ENCODE measurements at regions not wholly inside any gene's neighbourhood (a gene's known extent, or its start where the extent isn't known, plus 50 kb on each side); places are given as distances from the start of the nearest gene placed in this dataset.

DNA sequence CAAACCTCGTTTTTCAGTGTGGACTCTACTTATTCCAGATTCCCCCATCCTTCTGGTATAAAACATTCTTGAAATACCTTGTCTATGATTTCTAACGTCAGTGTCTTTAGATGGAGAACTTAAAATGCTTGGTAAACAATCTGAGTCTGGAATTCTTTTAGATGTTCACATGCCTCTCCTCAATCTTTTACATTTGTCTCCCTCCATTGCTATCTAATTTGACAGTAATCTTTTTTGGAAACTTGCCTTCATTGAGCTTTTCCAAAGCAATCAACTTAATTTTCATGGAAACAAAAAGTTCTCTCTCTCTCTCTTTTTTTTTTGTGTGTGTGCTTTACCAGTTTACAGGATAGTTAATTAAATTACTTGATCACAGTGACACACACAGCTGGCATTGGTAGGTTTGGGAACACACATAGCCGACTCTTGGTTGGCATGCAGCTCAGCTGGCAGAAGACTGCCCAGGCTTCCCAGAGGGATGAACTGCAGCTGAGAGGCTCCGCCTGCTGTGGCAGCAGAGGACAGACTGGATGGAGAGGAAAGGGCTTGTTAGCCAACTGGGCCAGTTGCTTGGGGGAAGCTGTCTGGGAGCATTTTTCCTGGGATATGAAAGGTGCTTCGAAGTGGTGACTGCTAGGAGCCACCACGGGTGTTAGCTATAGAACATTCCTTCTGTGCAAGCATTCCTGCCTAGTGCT, 271.3 kb downstream of the ZSWIM6 start:
- no peaks in the 10 kb centered on the region for H3K36me3 Mint-ChIP-seq
- intact Hi-C loops (cut with micrococcal nuclease): no loop called here
- no peaks in the 10 kb centered on the region for H3K9me3 Mint-ChIP-seq
- H3K4me1 ChIP-seq (ENCODE audit: control insufficient read depth in 2 of 2, insufficient read depth in 2 of 2, low read length in 2 of 2): no peaks in the 10 kb centered on the region
- H3K27me3 Mint-ChIP-seq: peaks cover 0 to 28% (median 12%) of the 10 kb centered on the region in 5 donors
- CTCF ChIA-PET: no interaction called here
- no peak overlapping the region for H3K4me3 Mint-ChIP-seq
- H3K36me3 ChIP-seq (ENCODE audit: control insufficient read depth in 2 of 3, insufficient read depth in 3 of 3, low read length in 3 of 3): no peaks in the 10 kb centered on the region
- POLR2A ChIA-PET: no interaction called here
- H3K27ac Mint-ChIP-seq: no peak overlapping the region
- H3K9me3 ChIP-seq (ENCODE audit: control insufficient read depth in 2 of 3, low read length in 3 of 3): no peaks in the 10 kb centered on the region
- DNase-seq (no peak), ATAC-seq (no peak)
- H3K4me3 ChIP-seq (ENCODE audit: low read length): no peak overlapping the region
- no peaks in the 10 kb centered on the region for H3K27me3 ChIP-seq (ENCODE audit: control insufficient read depth in 2 of 2, insufficient read depth in 2 of 2, low read length in 2 of 2)
- H3K4me1 Mint-ChIP-seq: peaks cover 0 to 4% (median 0%) of the 10 kb centered on the region in 7 donors
- H3K27ac ChIP-seq (ENCODE audit: low read depth, low read length): no peak overlapping the region

DNA sequence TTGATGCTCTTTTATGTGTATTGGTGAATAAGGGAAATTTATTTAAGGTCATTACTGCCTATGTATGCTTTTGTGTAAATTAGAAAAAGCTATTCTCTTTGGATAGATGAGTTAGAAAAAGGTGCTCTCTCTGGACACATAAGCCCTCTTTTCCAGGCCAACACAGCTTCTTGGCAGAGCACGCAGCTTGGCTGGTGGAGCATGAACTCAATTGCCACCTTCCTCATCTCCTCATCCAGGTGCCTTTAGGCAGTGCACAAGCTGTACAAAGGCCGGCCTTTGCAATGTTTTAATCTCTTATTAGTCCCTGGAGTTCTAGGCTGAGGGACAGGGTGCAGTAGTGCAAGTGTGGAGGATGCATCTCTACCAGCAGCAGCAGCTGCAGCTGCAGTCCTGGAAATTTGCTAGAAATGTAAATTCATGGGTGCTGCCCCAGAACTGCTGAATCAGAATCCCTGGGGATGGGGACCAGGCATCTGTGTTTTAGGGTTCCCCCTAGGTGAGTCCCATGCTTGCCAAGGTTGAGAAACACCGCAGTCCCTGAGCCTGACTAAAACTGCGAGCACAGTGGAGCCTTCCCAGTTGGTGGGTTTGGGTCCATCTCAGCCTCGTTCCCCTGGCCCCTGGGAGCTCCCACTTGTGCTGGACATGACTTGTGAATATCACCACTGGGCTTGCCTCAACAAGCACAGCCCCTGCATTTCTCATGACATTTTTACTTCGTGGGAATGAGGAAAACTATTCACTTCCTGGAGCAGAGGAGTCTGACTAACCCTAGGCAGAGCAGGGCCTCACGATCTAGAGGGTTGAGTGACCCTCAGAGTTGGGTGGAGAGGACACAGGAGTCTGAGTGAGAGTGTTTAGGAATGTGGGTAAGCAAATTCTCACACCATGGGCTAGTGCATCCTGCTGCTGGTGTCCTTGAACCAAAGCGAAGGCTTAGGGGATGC, 272.3 kb downstream of the ZSWIM6 start:
- Histone ChIP-seq H3K9me3 (ENCODE audit: control insufficient read depth in 2 of 3, low read length in 3 of 3) (no peaks in the 10 kb centered on the region), H3K4me3 (ENCODE audit: low read length) (no peak overlapping the region), H3K27me3 (ENCODE audit: control insufficient read depth in 2 of 2, insufficient read depth in 2 of 2, low read length in 2 of 2) (no peaks in the 10 kb centered on the region), H3K4me1 (ENCODE audit: control insufficient read depth in 2 of 2, insufficient read depth in 2 of 2, low read length in 2 of 2) (no peaks in the 10 kb centered on the region), H3K36me3 (ENCODE audit: control insufficient read depth in 2 of 3, insufficient read depth in 3 of 3, low read length in 3 of 3) (no peaks in the 10 kb centered on the region), H3K27ac (ENCODE audit: low read depth, low read length) (no peak overlapping the region)
- Mint-ChIP-seq H3K36me3 (no peaks in the 10 kb centered on the region), H3K27ac (no peak overlapping the region), H3K4me1 (peaks cover 0 to under 1% (median 0%) of the 10 kb centered on the region in 7 donors), H3K4me3 (no peak overlapping the region), H3K9me3 (no peaks in the 10 kb centered on the region), H3K27me3 (peaks cover 0 to 28% (median 12%) of the 10 kb centered on the region in 5 donors)
- ChIA-PET CTCF (no interaction called here), POLR2A (interaction anchor here (0.7 kb wide), 1 partner anchor 249 kb away, joined by 3 read pairs; no protein-coding TSS in a partner anchor)
- ATAC-seq (no peak), DNase-seq (no peak)
- intact Hi-C loops (cut with micrococcal nuclease): no loop called here

DNA sequence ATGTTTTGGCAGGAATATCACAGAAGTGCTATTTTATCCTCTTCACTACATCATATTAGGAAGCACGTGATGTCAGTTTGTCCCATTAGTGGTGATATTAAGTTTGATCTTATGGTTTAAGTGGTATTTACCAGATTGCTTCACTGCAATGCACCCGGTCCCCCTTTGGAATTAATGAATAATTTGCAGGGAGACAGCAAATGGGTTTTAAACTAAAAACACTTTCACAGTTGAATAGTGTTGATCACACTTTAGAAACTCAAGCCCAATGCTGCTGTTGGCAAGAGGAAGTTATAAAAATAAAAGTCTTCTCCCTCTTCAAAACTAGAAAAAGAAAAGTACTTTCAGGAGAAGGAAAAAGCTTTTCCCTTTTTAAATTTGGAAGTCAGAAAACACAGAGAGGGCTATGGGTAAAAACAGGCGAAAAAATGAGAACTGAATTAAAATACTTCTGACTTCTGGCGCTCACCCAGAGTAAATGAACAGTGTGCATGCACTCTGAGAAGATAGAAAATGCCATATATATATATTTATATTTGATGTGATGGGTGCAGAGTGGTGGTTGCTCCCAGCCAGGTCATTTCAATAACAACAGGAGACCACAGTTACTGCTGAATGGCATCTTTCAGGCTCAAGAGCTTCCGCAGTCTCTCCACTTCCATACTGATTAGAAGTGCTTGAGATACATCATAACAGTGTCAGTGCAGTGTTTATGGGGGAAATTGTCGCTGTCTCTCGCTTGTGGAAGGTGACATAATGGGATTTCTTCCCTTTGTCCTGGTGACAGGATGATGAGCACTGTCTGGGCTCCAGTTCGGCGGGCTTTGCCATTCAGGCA, 278.0 kb downstream of the ZSWIM6 start:
- no peaks in the 10 kb centered on the region for H3K9me3 ChIP-seq (ENCODE audit: control insufficient read depth in 2 of 3, low read length in 3 of 3)
- intact Hi-C loops (cut with micrococcal nuclease): no loop called here
- no peak overlapping the region for H3K4me3 Mint-ChIP-seq

DNA sequence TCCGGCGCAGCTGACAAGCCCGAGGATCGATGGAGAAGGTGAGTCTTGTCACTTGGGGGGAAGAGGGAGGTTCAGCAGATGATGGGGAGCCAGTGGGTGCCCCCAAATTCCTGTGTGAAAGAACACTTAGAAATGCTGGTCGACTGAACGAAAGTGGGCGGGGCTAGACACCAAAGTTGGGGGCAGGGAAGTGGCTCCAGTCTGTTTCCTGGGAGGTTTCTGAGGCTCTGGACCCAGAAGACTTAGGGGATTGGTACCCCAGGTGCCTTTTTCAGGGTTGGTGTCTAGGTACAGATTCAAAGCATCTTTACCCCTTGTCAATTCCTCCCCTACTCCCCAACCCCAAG, 278.6 kb downstream of the ZSWIM6 start:
- Mint-ChIP-seq H3K36me3 (no peaks in the 10 kb centered on the region), H3K9me3 (no peaks in the 10 kb centered on the region), H3K27ac (no peak overlapping the region), H3K4me3 (no peak overlapping the region), H3K27me3 (peaks cover 2 to 22% (median 12%) of the 10 kb centered on the region in 5 donors), H3K4me1 (no peaks in the 10 kb centered on the region)
- H3K4me1 ChIP-seq (ENCODE audit: control insufficient read depth in 2 of 2, insufficient read depth in 2 of 2, low read length in 2 of 2): no peaks in the 10 kb centered on the region
- DNase-seq (no peak), ATAC-seq (no peak)
- H3K9me3 ChIP-seq (ENCODE audit: control insufficient read depth in 2 of 3, low read length in 3 of 3): no peaks in the 10 kb centered on the region
- POLR2A ChIA-PET: no interaction called here
- intact Hi-C loops (cut with micrococcal nuclease): no loop called here
- no peaks in the 10 kb centered on the region for H3K36me3 ChIP-seq (ENCODE audit: control insufficient read depth in 2 of 3, insufficient read depth in 3 of 3, low read length in 3 of 3)
- no peak overlapping the region for H3K27ac ChIP-seq (ENCODE audit: low read depth, low read length)
- no peaks in the 10 kb centered on the region for H3K27me3 ChIP-seq (ENCODE audit: control insufficient read depth in 2 of 2, insufficient read depth in 2 of 2, low read length in 2 of 2)
- no peak overlapping the region for H3K4me3 ChIP-seq (ENCODE audit: low read length)
- CTCF ChIA-PET: no interaction called here

More for the DNA sequence above, 278.0 kb downstream of the ZSWIM6 start:
- H3K36me3 ChIP-seq (ENCODE audit: control insufficient read depth in 2 of 3, insufficient read depth in 3 of 3, low read length in 3 of 3): no peaks in the 10 kb centered on the region
- ATAC-seq: no peak
- no peak for DNase-seq
- no peaks in the 10 kb centered on the region for H3K4me1 ChIP-seq (ENCODE audit: control insufficient read depth in 2 of 2, insufficient read depth in 2 of 2, low read length in 2 of 2)
- no peaks in the 10 kb centered on the region for H3K27me3 ChIP-seq (ENCODE audit: control insufficient read depth in 2 of 2, insufficient read depth in 2 of 2, low read length in 2 of 2)
- no peaks in the 10 kb centered on the region for H3K4me1 Mint-ChIP-seq
- H3K9me3 Mint-ChIP-seq: no peaks in the 10 kb centered on the region
- peaks cover 2 to 24% (median 14%) of the 10 kb centered on the region in 5 donors for H3K27me3 Mint-ChIP-seq
- no peak overlapping the region for H3K27ac Mint-ChIP-seq
- H3K27ac ChIP-seq (ENCODE audit: low read depth, low read length): no peak overlapping the region
- H3K4me3 ChIP-seq (ENCODE audit: low read length): no peak overlapping the region
- ChIA-PET POLR2A (no interaction called here), CTCF (no interaction called here)
- no peaks in the 10 kb centered on the region for H3K36me3 Mint-ChIP-seq

DNA sequence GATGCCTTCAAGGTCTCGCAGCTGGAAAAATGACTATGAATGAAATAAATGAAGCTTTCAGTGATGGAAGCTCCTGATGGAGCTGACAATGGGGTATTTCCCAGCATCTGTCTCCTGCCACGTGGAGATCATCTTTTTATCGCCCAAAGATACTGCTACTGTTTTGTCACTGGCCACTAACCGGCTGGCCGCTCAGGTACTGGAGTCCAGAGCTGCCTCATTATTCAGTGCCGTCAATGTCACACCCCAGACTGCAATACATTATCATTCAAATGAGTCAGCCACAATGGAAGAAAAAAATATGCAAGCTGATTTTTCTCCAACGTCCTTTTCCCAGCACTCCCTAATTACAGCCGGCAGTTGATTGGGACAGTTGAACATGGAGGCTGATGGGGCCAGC, 280.4 kb downstream of the ZSWIM6 start:
- POLR2A ChIA-PET: no interaction called here
- Histone ChIP-seq H3K27ac (ENCODE audit: low read depth, low read length) (no peak overlapping the region), H3K9me3 (ENCODE audit: control insufficient read depth in 2 of 3, low read length in 3 of 3) (no peaks in the 10 kb centered on the region), H3K4me1 (ENCODE audit: control insufficient read depth in 2 of 2, insufficient read depth in 2 of 2, low read length in 2 of 2) (no peaks in the 10 kb centered on the region), H3K4me3 (ENCODE audit: low read length) (no peak overlapping the region), H3K27me3 (ENCODE audit: control insufficient read depth in 2 of 2, insufficient read depth in 2 of 2, low read length in 2 of 2) (no peaks in the 10 kb centered on the region), H3K36me3 (ENCODE audit: control insufficient read depth in 2 of 3, insufficient read depth in 3 of 3, low read length in 3 of 3) (no peaks in the 10 kb centered on the region)
- CTCF ChIA-PET: no interaction called here
- intact Hi-C loops (cut with micrococcal nuclease): no loop called here
- Mint-ChIP-seq H3K4me1 (no peaks in the 10 kb centered on the region), H3K4me3 (no peak overlapping the region), H3K9me3 (no peaks in the 10 kb centered on the region), H3K27me3 (peaks cover 0 to 17% (median 11%) of the 10 kb centered on the region in 5 donors), H3K36me3 (no peaks in the 10 kb centered on the region), H3K27ac (no peak overlapping the region)
- ATAC-seq: no peak
- DNase-seq: no peak

DNA sequence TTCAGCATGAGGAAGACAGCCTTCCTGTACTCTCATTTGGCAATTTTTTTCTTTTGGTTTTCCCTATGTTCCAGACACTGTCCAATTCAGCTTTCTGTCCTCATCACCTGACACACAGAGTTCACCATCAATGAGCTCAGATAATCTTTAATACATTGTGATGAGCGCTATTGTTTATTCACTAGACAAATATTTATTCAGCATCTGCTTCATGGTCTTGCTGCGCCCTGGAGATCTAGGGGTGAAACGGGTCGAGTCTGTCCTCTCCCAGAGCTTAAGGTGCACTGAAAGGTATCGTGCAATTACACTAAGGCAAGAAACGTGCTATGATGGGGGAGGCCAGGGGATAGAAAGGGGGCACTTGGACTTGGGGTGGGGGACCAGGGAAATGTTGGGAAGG, 281.6 kb downstream of the ZSWIM6 start:
- ChIA-PET CTCF (no interaction called here), POLR2A (no interaction called here)
- Histone ChIP-seq H3K27me3 (ENCODE audit: control insufficient read depth in 2 of 2, insufficient read depth in 2 of 2, low read length in 2 of 2) (no peaks in the 10 kb centered on the region), H3K27ac (ENCODE audit: low read depth, low read length) (no peak overlapping the region), H3K36me3 (ENCODE audit: control insufficient read depth in 2 of 3, insufficient read depth in 3 of 3, low read length in 3 of 3) (no peaks in the 10 kb centered on the region), H3K4me3 (ENCODE audit: low read length) (no peak overlapping the region), H3K9me3 (ENCODE audit: control insufficient read depth in 2 of 3, low read length in 3 of 3) (no peaks in the 10 kb centered on the region), H3K4me1 (ENCODE audit: control insufficient read depth in 2 of 2, insufficient read depth in 2 of 2, low read length in 2 of 2) (no peaks in the 10 kb centered on the region)
- peaks cover 0 to 5% (median 0%) of the 10 kb centered on the region in 11 donors for H3K9me3 Mint-ChIP-seq
- H3K4me1 Mint-ChIP-seq: no peaks in the 10 kb centered on the region
- ATAC-seq (no peak), DNase-seq (no peak)
- H3K36me3 Mint-ChIP-seq: no peaks in the 10 kb centered on the region
- peaks cover 0 to 25% (median 13%) of the 10 kb centered on the region in 5 donors for H3K27me3 Mint-ChIP-seq
- H3K27ac Mint-ChIP-seq: no peak overlapping the region
- no peak overlapping the region for H3K4me3 Mint-ChIP-seq
- intact Hi-C loops (cut with micrococcal nuclease): no loop called here

All from naive thymus-derived CD4-positive, alpha-beta T cell (primary cell).